GM13976 (cell line): ENCODE measurements at regions not wholly inside any gene's neighbourhood (a gene's known extent, or its start where the extent isn't known, plus 50 kb on each side); places are given as distances from the start of the nearest gene placed in this dataset.

ENCODE experiments used
- DNase-seq: peaks from one replicate; pipeline ENCODE4 v3.0.0; 2012; ENCODE audit warnings: low spot score
- in situ Hi-C: fragments of 300-500 bp; cut with MboI; formaldehyde crosslinking; loops from one replicate; pipeline ENCODE4 v1.12.0; 2022; ENCODE audit warnings: low sequenced_read_pairs, mixed read lengths, inconsistent platforms; ENCODE audit not compliant: unreplicated experiment
- TF ChIP-seq, protein P1 (sequence below): IDR thresholded peaks from 2 replicates; pipeline ENCODE4 v1.5.1; 2012; ENCODE audit warnings: borderline replicate concordance, mild to moderate bottlenecking; ENCODE audit not compliant: insufficient read depth; ENCODE audit errors: extremely low read depth, missing control alignments, control extremely low read depth

- TF ChIP-seq, protein P1, sequence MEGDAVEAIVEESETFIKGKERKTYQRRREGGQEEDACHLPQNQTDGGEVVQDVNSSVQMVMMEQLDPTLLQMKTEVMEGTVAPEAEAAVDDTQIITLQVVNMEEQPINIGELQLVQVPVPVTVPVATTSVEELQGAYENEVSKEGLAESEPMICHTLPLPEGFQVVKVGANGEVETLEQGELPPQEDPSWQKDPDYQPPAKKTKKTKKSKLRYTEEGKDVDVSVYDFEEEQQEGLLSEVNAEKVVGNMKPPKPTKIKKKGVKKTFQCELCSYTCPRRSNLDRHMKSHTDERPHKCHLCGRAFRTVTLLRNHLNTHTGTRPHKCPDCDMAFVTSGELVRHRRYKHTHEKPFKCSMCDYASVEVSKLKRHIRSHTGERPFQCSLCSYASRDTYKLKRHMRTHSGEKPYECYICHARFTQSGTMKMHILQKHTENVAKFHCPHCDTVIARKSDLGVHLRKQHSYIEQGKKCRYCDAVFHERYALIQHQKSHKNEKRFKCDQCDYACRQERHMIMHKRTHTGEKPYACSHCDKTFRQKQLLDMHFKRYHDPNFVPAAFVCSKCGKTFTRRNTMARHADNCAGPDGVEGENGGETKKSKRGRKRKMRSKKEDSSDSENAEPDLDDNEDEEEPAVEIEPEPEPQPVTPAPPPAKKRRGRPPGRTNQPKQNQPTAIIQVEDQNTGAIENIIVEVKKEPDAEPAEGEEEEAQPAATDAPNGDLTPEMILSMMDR = no peak
- in situ Hi-C loops = no loop called here
Observed at GRCh38 chr12:5232826-5233500, 189.3 kb downstream of the KCNA5 start.

GRCh38 chr12:5236022-5236640 lies 192.5 kb downstream of the KCNA5 start:
- DNase-seq = no peak
- TF ChIP-seq, protein P1 = no peak
- in situ Hi-C loops = no loop called here

More at GRCh38 chr12:5232826-5233500, 189.3 kb downstream of the KCNA5 start:
- no peak for DNase-seq

DNA sequence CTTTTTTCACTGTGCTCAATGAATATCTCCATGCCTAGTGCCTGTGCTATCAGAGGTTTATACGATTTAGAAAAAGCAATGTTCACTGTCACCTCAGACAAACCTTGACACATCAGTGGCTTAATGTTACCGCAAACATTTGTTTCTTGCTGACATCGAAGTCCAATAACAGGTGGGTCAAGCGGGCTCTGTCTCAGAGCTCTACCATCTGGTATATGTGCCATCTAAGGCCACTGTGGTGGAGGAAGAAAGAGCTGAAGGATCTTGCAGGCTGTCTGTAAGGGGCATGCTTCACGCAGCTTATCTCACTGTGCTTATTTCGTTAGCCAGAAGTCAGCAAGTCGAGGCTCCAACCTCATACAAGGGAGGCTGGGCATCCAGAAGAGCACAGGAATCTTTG lies 189.5 kb upstream of the NTF3 start:
- no peak for DNase-seq
- TF ChIP-seq, protein P1 = no peak
- in situ Hi-C loops = no loop called here

- in situ Hi-C loops = no loop called here
- no peak for DNase-seq
Observed at GRCh38 chr12:5243014-5243413, 188.9 kb upstream of the NTF3 start.

GRCh38 chr12:5244513-5244972 lies 187.4 kb upstream of the NTF3 start:
- no peak for DNase-seq
- TF ChIP-seq, protein P1 = no peak
- in situ Hi-C loops = no loop called here

More at GRCh38 chr12:5243014-5243413, 188.9 kb upstream of the NTF3 start:
- TF ChIP-seq, protein P1 = no peak

- in situ Hi-C loops = no loop called here
- TF ChIP-seq, protein P1 = no peak
- no peak for DNase-seq
Observed at GRCh38 chr12:5246196-5246595, 185.7 kb upstream of the NTF3 start.
